C4-2B (cell line): ENCODE measurements at regions not wholly inside any gene's neighbourhood (a gene's known extent, or its start where the extent isn't known, plus 50 kb on each side); places are given as distances from the start of the nearest gene placed in this dataset.

Source experiments
- CTCF ChIP-seq: fragments of 450-650 bp; conservative IDR thresholded peaks from 2 replicates; pipeline ENCODE4 v1.5.1; 2017; ENCODE audit warnings: mild to moderate bottlenecking
- ZFX ChIP-seq: fragments of 450-650 bp; IDR thresholded peaks from 2 replicates; pipeline ENCODE4 v1.6.1; 2017

- TF ChIP-seq CTCF: no peak
- TF ChIP-seq ZFX: no peak
Observed at GRCh38 chr5:117188211-117188610, 613.6 kb upstream of the SEMA6A start.
